Prostate gland (tissue), 2 donors: ENCODE measurements at regions not wholly inside any gene's neighbourhood (a gene's known extent, or its start where the extent isn't known, plus 50 kb on each side); places are given as distances from the start of the nearest gene placed in this dataset.

Source experiments
- DNase-seq: peaks from one replicate; pipeline ENCODE4 v3.0.0-alpha.2; 2019; ENCODE audit warnings: low spot score
- H3K27ac ChIP-seq, 2 donors: fragments of 200-600 bp; sonication (generic); 2 replicates each; pipeline ENCODE4 v1.5.1; 2017 to 2019
- H3K27me3 ChIP-seq: fragments of 200-600 bp; sonication (generic); replicated peaks from 2 replicates; pipeline ENCODE4 v1.5.1; 2019; ENCODE audit not compliant: insufficient read depth
- H3K36me3 ChIP-seq, 2 donors: fragments of 200-600 bp; sonication (generic); 1 replicate in 1 of 2; 2 replicates in 1 of 2; pipeline versions ENCODE4 v1.5.1 to v1.8.1; 2017 to 2019
- H3K4me1 ChIP-seq: fragments of 200-600 bp; sonication (generic); replicated peaks from 2 replicates; pipeline ENCODE4 v1.5.1; 2019
- H3K4me3 ChIP-seq, 2 donors: fragments of 200-600 bp; sonication (generic); 2 replicates each; pipeline ENCODE4 v1.5.1; 2017 to 2019
- H3K9me3 ChIP-seq: fragments of 200-600 bp; sonication (generic); 2 replicates; pipeline ENCODE4 v1.5.1; 2017
- CTCF ChIP-seq, 4 experiments: fragments of 200-600 bp in 2 of 4; fragments of 450-650 bp in 2 of 4; sonication (generic) in 2 of 4; IDR thresholded peaks; 1 replicate in 3 of 4; 2 replicates in 1 of 4; pipeline ENCODE4 v1.5.1; 2016 to 2019; ENCODE audit warnings: antibody characterized with exemption in 4 of 4, mild to moderate bottlenecking in 2 of 4, moderate library complexity in 2 of 4
- POLR2A ChIP-seq: fragments of 450-650 bp; IDR thresholded peaks from one replicate; pipeline ENCODE4 v1.6.1; 2016; ENCODE audit warnings: antibody characterized with exemption, mild to moderate bottlenecking
- POLR2AphosphoS5 ChIP-seq: sonication (generic); formaldehyde crosslinking; IDR thresholded peaks from one replicate; pipeline ENCODE4 v1.6.1; 2017; ENCODE audit warnings: antibody characterized with exemption
- WGBS: methylation state at CpG from one replicate; pipeline ENCODE4 v1.1.5; 2018; 5-methylcytosine and 5-hydroxymethylcytosine counted together
- intact Hi-C: fragments of 100-400 bp; cut with DNase I; formaldehyde crosslinking; loops from one replicate; pipeline ENCODE4 v1.14.2; 2022

GRCh38 chr15:29183071-29183831, 86.4 kb downstream of the NSMCE3 start:
- 33% methylated on average over 14 of the region's 14 CpGs for WGBS
- H3K4me1 ChIP-seq, result no peaks in the 10 kb centered on the region
- no peak overlapping the region for H3K4me3 ChIP-seq
- no peaks in the 10 kb centered on the region for H3K9me3 ChIP-seq
- no peak for DNase-seq
- H3K36me3 ChIP-seq, result no peaks in the 10 kb centered on the region
- no peaks in the 10 kb centered on the region for H3K27me3 ChIP-seq
- no peak overlapping the region for H3K27ac ChIP-seq
- no peak for TF ChIP-seq CTCF (IDR thresholded peaks at IDR 0.05)
- no peak for TF ChIP-seq POLR2AphosphoS5
- TF ChIP-seq POLR2A, result no peak
- intact Hi-C loops, result no loop called here

DNA sequence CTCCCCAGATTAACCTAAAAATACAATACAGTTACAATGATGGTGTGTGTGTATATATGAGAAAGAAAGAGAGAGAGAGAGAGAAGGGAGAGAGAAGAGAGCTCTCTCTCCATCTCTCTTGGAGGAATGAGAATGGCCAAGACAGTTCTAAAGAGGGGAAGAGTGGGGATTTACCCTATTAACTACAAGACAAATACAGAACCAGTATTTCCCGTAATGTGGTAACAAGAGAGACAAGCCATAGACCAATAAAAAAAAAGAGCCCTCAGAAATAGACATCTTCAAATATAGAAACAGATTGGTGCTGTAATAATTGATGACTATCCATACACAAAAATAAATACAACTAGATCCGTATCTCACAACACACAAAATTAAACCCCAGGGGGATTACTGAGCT, 87.0 kb downstream of the NSMCE3 start:
- H3K4me1 ChIP-seq, result no peaks in the 10 kb centered on the region
- H3K4me3 ChIP-seq, result no peak overlapping the region
- H3K9me3 ChIP-seq, result no peaks in the 10 kb centered on the region
- no peak for DNase-seq
- WGBS, result 27% methylated on average over 2 of the region's 2 CpGs
- no peaks in the 10 kb centered on the region for H3K36me3 ChIP-seq
- no peaks in the 10 kb centered on the region for H3K27me3 ChIP-seq
- intact Hi-C loops, result no loop called here
- H3K27ac ChIP-seq, result no peak overlapping the region
- TF ChIP-seq CTCF (IDR thresholded peaks at IDR 0.05), result no peak
- no peak for TF ChIP-seq POLR2A
- TF ChIP-seq POLR2AphosphoS5, result no peak

- WGBS, result 91% methylated on average over 23 of the region's 23 CpGs
- H3K27me3 ChIP-seq, result no peaks in the 10 kb centered on the region
- intact Hi-C loops, result no loop called here
- H3K4me3 ChIP-seq, result no peak overlapping the region
- no peak overlapping the region for H3K27ac ChIP-seq
- no peak for DNase-seq
- no peaks in the 10 kb centered on the region for H3K36me3 ChIP-seq
- no peak for TF ChIP-seq CTCF (IDR thresholded peaks at IDR 0.05)
- TF ChIP-seq POLR2AphosphoS5, result no peak
- no peak for TF ChIP-seq POLR2A
- H3K4me1 ChIP-seq, result no peaks in the 10 kb centered on the region
- H3K9me3 ChIP-seq, result no peaks in the 10 kb centered on the region
Measured at GRCh38 chr15:29172742-29173725, 96.6 kb downstream of the NSMCE3 start.

DNA sequence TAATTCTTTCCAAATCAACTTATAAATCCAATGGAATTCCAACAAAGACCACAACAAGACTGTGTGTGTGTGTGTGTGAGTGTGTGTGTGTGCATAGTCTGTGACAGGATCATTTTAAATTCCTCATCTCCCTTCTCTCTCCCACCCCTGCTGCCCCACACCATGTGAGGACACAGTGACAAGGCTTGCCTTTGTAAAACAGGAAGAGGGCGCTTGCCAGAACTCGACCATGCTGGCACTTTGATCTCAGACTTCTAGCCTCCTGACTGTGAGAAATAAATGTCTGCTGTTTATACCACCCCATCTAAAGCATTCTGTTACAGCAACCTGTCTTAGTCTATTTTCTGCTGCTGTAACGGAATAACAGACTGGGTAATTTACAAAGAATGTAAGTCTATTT, 99.1 kb downstream of the NSMCE3 start:
- DNase-seq, result no peak
- H3K27me3 ChIP-seq, result no peaks in the 10 kb centered on the region
- no peaks in the 10 kb centered on the region for H3K36me3 ChIP-seq
- TF ChIP-seq POLR2A (no peak), CTCF (IDR thresholded peaks at IDR 0.05) (no peak), POLR2AphosphoS5 (no peak)
- no peak overlapping the region for H3K27ac ChIP-seq
- no peaks in the 10 kb centered on the region for H3K9me3 ChIP-seq
- no peaks in the 10 kb centered on the region for H3K4me1 ChIP-seq
- WGBS, result 60% methylated on average over 3 of the region's 3 CpGs
- H3K4me3 ChIP-seq, result no peak overlapping the region
- intact Hi-C loops, result no loop called here
